ENCODE measurements at regions not wholly inside any gene's neighbourhood (a gene's known extent, or its start where the extent isn't known, plus 50 kb on each side); places are given as distances from the start of the nearest gene placed in this dataset.
"Not testable (repeated sequence)": the region's sequence is repeated elsewhere in the genome, so short reads cannot be mapped to it uniquely, and the experiment has no call there.

DNA sequence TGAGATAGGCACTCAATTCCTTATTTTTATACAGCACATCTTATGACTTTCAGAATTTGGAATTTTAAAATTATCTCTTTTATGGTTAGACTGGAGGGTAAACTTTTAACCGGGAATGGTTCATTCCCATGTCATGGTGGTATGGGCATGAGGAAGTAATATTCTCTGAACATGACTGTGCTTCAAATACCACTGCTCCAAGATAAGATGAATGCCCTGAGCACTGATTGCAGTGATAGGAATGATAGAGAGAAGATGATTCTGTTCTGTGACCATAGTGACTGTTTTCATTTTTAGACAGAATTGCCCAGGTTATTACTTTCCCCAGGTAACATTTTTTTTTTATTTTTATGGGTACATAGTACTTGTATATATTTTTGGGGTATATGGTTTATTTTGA is 187.4 kb downstream of the ATOH1 start:
- DNase-seq, result no peak

DNA sequence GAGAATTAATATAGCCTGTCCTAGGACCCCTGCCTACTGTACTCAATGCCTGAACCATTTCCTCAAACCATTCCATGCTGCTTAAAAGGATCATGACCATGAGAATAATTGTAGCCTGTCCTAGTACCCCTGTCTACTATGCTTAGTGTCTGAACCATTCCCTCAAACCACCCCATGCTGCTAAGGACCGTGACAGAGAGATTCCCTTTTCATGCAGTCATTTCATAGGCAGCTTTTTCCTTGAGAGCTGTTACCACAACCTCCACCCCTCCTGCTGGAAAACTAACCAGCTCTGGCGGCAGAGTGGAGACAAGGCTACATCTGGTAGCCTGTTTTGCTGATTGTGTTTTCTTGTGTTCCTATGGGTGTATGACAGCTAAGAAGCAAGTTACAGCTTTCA is 174.9 kb upstream of the SMARCAD1 start:
- no peak for DNase-seq

DNA sequence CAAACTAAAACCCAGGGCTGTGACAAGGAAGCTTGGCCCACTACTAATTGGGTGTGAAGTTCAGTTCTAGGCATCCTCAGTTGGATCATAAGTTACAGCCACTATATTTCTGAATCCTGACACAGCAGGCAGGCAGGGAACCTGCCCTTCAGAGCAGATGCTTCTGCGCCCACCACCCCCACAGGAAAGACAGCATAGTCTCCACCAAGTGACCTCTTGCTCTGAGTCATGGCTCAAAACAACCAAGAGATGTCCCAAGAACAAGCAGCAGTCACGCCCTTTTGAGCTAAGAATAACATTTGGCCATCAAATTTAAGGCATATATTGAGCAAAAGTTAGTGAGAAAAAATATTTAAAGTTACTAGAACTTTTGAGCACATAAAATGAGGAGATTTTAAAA is 170.7 kb upstream of the SMARCAD1 start:
- no peak for DNase-seq

DNA sequence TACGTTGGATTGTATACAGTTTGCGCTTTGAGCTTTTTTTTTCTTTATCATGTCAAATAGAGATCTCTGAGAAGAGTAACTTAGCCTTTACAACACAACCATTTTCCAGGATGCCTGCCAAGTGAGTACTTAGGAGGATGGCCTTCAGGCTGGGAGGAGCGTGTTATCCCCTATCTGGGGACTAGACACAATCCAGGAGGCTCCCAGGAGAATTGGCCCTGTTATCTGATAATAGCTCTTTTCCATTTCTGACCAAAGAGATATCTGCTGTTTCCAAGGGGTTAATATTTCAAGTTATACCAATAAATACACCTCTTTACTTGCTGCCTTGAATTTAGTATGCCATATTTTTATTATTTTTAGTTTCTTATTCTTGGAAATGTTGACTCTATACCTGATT is 169.5 kb upstream of the SMARCAD1 start:
- DNase-seq, result no peak

DNA sequence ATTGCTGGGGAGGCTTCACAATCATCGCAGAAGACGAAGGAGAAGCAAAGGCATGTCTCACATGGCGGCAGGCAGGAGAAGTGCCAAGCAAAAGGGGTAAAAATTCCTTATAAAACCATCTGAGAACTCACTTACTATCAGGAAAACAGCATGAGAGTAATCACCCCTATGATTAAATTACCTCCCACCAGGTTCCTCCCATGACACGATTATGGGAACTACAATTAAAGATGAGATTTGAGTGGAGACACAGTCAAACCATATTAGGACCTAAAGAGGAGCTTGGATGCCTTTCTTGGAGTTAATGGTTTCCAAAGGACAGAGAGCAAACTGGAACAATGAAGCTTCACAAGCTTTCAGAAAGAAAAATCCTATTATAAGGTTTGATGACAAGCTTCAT is 168.4 kb upstream of the SMARCAD1 start:
- DNase-seq, result no peak

DNA sequence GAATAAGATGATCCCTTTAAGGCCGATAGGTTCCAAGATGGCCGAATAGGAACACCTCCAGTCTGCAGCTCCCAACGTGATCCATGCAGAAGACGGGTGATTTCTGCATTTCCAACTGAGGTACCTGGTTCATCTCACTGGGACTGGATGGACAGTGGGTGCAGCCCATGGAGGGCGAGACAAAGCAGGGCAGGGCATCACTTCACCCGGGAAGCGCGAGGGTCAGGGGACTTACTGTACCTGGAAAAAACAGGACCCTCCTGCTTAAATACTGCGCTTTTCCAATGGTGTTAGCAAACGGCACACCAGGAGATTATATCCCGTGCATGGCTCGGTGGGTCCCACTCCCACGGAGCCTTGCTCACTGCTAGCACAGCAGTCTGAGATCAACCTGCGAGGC is 163.2 kb upstream of the SMARCAD1 start:
- not testable (repeated sequence) for DNase-seq

DNA sequence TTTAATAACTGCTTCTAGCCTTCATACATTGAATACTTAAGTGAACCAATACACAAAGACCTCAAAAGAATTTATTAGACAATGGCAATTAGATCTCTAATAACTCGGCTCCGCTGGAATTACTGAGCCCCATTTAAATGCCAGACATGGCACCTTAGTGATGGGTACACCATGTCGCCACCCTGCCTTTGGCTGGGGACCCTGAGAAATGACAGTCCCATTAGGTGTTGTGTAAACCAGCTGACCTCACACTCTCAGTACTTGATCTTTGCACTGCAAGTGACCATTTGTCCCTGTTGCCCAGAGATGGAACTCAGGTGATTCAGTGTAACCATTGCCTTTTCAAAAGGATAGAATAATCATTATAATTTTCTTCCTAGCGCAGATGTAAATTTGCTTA is 144.6 kb upstream of the SMARCAD1 start:
- DNase-seq, result no peak

DNA sequence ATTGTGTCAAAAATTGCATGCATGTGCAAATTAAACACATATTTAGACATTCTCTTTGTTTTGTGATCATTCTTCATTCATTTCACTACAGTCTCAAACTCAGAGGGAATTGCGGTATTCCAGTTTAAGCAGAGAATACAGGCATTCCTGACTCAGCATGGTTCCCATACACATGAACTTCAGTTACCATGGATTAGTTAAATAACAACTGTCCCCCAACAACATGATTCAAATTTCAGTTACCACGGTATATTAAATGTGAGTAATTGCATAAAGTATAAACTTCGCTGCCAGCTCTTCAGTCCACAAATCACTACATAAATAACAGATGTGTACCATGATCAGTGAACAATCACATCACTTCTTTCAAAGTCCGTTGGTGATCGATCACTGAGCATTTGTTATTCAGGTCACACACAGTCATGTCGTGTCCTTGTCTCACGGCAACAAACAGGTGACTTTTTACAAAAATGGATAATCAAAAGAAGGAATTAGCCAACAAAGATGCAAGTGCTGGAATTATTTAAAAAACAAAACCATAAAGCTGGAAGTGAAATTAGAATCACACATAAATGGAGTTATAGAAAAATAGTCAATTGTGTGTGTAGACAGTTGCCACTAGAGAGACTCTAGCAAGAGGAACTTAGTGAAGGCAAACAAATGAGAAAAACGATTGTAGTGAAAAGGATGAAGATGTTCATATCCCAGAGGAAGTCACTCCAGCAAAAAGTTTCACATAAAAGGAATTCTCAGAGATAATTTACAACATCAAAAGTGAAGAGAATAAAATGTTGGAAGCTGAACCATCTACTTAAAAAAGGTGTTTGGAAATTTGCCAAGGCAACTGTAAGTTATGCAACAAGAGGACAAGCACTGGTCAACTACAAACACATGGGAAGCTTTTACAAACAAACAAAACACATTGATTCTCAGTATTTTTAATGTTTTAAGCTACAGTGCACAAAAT is 138.6 kb upstream of the SMARCAD1 start:
- no peak for DNase-seq

DNA sequence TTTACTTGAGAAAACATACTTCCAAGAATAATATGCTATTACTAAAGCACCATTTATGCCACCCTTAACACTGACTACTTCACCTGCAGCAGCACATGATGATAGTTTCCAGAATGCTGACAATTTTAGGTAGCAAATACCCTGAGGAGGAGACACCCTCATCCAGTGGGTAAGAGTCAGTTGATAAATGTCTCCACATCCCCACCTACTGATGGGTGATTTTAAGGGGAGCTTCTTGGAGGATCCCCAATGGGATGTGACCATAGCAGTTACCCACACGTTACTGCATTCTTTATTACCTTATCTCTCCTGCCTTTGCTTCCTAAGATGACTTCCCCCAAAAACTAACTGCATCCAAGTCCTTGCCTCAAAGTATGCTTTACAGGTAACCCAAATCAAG is 131.2 kb upstream of the SMARCAD1 start:
- no peak for DNase-seq

DNA sequence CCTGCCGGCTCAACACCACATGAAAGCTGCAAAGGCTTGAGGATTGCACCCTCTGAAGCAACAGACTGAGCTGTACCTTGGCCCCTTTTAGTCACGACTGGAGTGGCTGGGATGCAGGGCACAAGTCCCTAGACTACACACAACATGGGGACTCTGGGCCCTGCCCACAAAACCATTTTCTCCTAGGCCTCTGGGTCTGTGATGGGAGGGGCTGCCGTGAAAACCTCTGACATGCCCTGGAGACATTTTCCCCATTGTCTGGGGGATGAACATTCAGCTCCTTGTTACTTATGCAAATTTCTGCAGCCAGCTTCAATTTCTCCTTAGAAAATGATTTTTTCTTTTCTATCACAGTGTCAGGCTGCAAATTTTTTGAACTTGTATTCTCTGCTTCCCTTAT is 123.5 kb upstream of the SMARCAD1 start:
- no peak for DNase-seq

DNA sequence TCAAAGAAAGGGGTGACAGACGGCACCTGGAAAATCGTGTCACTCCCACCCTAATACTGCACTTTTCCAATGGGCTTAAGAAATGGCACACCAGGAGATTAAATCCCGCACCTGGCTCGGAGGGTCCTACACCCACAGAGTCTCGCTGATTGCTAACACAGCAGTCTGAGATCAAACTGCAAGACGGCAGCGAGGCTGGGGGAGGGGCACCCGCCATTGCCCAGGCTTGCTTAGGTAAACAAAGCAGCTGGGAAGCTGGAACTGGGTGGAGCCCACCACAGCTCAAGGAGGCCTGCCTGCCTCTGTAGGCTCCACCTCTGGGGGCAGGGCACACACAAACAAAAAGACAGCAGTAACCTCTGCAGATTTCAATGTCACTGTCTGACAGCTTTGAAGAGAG is 108.5 kb upstream of the SMARCAD1 start:
- DNase-seq, result not testable (repeated sequence)

DNA sequence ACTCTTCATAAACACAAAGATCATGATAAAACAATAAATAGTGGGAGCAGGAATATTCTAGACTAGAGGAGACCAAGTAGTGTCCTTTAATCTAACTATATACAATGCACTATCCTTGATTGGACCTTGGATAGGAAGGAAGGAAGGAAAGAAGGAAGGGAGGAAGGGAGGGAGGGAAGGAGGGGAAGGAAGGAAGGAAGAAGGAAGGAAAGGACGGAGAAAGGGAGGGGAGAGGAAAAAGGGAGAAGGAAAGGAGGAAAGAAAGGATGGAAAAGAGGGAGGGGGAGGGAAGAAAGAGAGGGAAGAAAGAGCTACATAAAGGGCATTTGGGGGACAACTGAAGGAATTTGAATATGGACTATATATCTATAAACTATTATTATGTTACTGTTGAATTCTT is 95.0 kb upstream of the SMARCAD1 start:
- no peak for DNase-seq

DNA sequence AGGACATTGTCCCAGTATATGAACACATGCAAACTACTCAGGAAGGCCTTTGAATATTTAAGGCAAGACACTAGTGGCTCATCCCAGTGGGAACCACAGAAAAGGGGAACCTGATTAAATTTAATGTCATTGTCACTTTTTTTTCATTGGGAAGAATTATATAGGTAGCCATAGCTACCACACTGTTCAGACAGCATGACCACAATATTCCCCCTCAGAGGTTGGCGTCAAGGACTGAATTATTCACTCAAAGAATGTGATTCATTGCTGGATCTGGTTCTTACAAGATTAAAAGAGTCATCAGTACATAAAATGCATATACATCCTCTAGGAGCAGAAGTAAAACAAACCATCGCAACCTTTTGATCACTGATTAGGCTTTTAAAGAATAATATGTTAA is 92.0 kb upstream of the SMARCAD1 start:
- no peak for DNase-seq

DNA sequence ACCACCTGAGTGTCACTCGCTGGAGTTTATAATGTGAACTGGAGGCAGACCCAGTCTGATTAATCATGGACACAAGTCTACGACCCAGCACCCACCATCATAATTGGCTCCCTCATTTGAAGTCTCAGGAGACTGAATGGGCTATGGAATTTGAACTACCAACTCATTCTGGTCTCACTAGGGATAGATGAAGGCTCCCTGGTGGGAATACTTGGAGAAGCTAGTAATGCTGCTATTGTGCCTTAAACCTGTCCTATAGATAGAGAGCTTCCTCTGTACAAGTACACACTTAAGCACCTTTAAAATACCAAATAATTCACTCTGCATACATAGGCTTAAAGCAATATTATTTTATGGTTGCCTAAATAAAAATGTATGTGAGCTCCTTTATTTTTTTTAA is 90.8 kb upstream of the SMARCAD1 start:
- no peak for DNase-seq

DNA sequence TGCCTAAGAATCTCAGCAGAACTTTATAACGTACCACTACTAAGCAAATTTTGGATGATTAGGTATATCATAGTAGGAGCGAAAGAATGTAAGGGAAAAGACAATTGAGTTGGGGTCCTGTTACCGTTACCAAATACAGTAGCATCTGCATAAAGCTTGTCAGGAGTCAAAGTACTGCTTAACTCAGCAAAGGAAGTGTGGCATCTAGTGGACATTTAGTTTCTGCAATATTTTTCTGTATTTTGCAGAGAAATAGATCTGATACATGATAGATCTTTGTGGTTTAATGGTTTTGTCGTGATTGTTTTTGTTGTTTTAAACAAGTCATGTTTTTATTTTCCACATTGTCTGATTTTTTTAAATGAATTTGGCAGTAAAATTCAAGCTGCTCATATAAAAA is 81.0 kb upstream of the SMARCAD1 start:
- DNase-seq, result no peak

DNA sequence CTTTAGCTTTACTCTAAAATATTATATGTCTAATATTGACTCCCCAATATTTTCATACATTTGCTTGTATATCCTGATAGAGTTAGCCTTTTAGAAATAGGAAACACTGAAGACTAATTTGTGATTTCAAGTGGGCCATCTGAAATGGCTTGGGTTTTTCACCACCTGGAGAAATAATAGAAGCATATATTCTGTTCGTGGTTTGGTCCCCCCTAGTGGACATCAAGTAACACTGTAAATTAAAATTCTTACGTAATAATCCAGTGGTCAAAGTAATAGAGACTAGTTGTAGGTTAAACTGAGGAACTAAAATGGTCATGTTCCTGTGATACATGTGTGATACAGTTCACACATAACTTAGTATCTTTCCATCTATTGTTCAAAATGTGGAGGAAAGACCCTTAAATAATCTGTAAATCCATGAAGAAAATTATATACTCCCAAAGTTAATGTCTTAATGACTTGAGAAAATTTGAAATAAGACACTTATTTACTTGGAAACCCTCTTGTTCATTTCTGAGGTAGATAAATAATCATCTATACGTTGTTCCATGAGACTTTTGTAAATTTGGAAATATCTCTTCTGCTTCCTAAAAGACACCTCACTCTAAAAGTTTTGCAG is 79.8 kb upstream of the SMARCAD1 start:
- DNase-seq, result no peak

DNA sequence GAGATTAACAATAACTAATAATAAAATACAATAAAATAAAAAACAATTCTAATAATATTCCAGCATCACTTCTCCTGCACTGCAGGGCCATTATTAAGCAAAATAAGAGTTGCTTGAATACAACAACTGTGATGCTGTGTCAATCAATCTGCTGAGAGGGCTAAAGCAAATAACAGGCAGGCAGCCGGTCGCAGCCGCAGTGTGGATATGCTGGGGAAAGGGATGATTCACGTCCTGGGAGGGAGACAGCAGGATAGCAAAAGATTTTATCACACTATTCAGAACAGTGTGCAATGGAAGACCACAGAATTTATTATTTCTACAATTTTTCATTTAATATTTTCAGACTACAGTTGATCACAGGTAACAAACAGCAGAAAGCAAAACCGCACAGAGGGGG is 76.5 kb upstream of the SMARCAD1 start:
- no peak for DNase-seq

DNA sequence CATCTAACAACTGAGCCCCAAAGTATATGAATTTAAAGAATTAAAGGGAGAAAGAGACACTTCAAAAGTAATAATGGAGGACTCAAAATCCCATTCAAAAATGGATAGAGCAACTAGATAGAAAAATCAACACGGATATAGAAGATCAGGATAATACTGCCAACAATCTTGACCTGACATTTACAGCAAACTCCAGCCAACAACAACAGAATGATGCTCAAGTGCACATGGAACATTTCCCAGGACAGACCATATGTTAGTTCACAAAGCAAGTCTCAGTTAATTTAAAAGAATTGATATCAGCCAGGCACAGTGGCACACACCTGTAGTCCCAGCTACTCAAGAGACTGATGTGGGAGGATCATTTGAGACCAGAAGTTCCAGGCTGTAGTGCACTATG is 72.0 kb upstream of the SMARCAD1 start:
- no peak for DNase-seq

DNA sequence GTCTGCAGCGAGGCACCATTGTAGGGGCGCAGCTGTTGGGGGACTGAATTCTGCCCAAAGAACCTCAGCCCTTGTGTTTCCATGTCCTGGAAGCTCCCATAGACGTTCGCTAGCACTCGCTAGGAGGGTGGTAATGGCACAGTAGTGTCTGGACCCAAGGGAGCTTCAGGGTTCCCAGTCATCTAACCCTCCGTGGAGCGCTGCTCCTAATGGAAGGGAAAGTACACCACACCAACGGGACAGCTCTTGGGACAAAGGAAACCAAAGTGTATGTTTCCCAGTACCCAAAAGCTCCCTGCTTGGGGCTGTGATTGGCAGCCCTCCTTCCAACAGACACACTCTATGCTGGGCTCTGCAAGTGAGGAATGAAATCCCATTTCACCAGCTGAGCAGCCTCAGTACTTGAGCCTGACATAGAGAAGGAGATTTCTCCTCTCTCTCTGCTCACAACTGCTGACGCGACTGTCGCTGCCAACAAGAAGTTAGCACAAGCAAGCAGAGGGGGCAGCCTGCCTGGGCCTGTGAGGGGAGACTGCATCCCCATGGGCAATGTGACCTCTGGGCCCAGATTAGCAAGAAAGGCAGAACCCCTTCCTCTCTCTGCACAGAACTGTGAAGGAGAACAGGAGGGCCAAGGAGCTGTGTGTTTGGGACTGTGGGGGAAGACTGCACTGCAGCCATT is 67.6 kb upstream of the SMARCAD1 start:
- DNase-seq, result no peak

DNA sequence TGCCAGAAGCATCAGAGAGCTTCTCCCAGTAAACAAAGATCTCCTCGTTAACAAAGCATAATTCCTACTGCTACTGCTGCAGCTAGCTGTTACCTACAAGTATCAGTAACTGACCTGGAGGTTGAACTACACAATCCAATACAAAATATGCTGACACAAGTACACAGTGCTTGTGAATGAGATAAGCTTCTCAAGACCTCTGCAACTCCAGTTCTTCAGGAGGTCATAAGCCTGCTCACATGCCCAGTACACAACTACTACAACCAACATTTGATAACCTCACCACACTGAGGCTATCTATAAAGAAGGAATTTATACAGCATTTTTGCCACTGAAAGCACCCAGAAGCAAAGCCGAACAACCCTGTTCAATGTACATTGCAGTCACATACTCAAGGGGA is 66.7 kb upstream of the SMARCAD1 start:
- no peak for DNase-seq

DNA sequence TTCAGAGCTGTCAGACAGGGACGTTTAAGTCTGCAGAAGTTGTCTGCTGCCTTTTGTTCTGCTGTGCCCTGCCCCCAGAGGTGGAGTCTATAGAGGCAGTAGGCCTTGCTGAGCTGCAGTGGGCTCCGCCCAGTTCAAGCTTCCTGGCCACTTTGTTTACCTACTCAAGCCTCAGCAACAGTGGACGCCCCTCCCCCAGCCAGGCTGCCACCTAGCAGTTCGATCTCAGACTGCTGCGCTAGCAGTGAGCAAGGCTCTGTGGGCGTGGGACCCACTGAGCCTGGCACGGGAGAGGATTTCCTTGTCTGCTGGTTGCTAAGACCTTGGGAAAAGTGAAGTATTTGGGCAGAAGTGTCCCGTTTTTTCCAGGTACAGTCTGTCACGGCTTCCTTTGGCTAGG is 59.6 kb upstream of the SMARCAD1 start:
- DNase-seq, result peak; percentile 28

DNA sequence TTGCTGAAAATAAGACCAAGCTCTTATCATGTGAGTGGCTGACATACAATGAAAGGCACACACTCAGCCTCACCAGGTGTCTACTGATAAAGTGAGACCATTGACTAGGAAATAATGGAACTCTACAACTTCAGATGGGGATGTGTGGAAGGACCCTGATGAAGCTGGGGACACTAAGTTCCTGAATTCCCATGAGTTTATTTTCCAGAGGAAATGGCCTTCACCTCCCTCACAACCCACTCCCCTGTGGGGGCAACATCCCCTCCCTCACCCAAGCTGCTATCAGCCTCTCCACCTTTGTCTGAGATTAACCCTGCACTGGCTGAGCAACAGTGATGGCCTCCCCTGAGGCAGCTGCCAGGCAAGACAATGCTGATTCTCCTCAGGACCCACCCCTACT is 55.2 kb upstream of the SMARCAD1 start:
- no peak for DNase-seq

DNA sequence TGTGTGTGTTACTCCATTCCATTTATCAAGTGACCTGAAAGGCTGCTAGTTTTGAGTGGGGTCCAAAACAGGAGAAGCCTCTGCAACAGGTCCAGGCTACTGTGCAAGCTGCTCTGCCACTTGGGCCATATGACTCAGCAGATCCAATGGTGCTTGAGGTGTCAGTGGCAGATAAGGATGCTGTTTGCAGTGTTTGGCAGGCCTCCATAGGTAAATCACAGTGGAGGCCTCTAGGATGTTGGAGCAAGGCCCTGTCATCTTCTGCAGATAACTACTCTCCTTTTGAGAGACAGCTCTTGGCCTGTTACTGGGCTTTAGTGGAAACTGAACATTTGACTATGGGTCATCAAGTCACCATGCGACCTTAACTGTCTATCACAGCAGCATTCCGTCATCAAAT is 52.3 kb upstream of the SMARCAD1 start:
- not testable (repeated sequence) for DNase-seq

DNA sequence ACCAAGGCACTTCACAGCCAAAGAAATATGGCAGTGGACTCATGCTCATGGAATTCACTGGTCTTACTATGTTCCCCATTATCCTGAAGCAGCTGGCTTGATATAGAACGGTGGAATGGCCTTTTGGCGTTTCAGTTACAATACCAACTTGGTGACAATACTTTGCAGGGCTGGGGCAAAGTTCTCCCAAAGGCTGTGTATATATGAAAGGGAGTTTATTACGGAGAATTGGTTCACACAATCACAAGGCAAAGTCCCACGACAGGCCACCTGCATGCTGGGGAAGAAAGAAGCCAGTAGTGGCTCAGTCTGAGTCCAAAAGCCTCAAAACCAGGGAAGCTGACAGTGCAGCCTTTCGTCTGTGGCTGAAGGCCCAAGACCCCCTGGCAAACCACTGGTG is 50.8 kb upstream of the SMARCAD1 start:
- no peak for DNase-seq

All from NCI-H510A (cell line).